OCI-LY7 (cell line): ENCODE measurements at regions not wholly inside any gene's neighbourhood (a gene's known extent, or its start where the extent isn't known, plus 50 kb on each side); places are given as distances from the start of the nearest gene placed in this dataset.

Experiments
- BruUV-seq: library from RNA; stranded (reverse); fragments of 400-500 nt; replicated peaks from 2 replicates; lab custom pipeline; 2021; lab: Mats Ljungman, UMichigan
- CTCF ChIA-PET: fragments of 300-600 bp; sonication (Branson Sonifier 250); formaldehyde crosslinking; loops from one replicate; lab custom pipeline; 2022; ENCODE audit warnings: antibody characterized with exemption; ENCODE audit not compliant: unreplicated experiment; lab: Charles Lee
- POLR2A ChIA-PET: fragments of 300-600 bp; sonication (Branson Sonifier 250); formaldehyde crosslinking; loops from one replicate; lab custom pipeline; 2022; ENCODE audit warnings: antibody characterized with exemption; lab: Charles Lee
- DNase-seq: peaks from one replicate; pipeline ENCODE4 v3.0.0-alpha.2; 2015; ENCODE audit warnings: low spot score
- H2AFZ ChIP-seq: fragments of 200-600 bp; sonication (generic), shearing (Covaris generic); 2 replicates; pipeline ENCODE4 v1.6.1; 2014; ENCODE audit warnings: mild to moderate bottlenecking, antibody characterized with exemption, low read length, moderate library complexity
- H3K27ac ChIP-seq: fragments of 200-600 bp; sonication (generic); 2 replicates; pipeline ENCODE4 v1.5.1; 2014; ENCODE audit warnings: mixed run types, low read depth, mild to moderate bottlenecking, moderate library complexity, low read length, inconsistent platforms; ENCODE audit not compliant: poor library complexity, severe bottlenecking
- H3K36me3 ChIP-seq: fragments of 200-600 bp; sonication (generic); 2 replicates; pipeline ENCODE4 v1.6.1; 2014; ENCODE audit warnings: mild to moderate bottlenecking, antibody characterized with exemption, low read length, moderate library complexity, mixed read lengths; ENCODE audit not compliant: insufficient read depth
- H3K4me1 ChIP-seq: fragments of 200-600 bp; sonication (generic); 2 replicates; pipeline ENCODE4 v1.5.1; 2014; ENCODE audit warnings: mild to moderate bottlenecking, low read length; ENCODE audit not compliant: insufficient read depth, poor library complexity, severe bottlenecking
- H3K4me2 ChIP-seq: fragments of 200-600 bp; sonication (generic); 2 replicates; pipeline ENCODE4 v1.6.1; 2014; ENCODE audit warnings: mild to moderate bottlenecking, low read length
- H3K4me3 ChIP-seq: fragments of 200-600 bp; sonication (generic); 2 replicates; pipeline ENCODE4 v1.5.1; 2014; ENCODE audit warnings: mild to moderate bottlenecking, low read depth, low read length; ENCODE audit not compliant: poor library complexity, severe bottlenecking
- H3K79me2 ChIP-seq: fragments of 200-600 bp; sonication (generic); 2 replicates; pipeline ENCODE4 v1.6.1; 2016; ENCODE audit warnings: low read depth, mild to moderate bottlenecking, low read length, moderate library complexity, mixed read lengths; ENCODE audit not compliant: insufficient read depth
- H3K9me2 ChIP-seq: fragments of 200-600 bp; sonication (generic); 2 replicates; pipeline ENCODE4 v1.6.1; 2016; ENCODE audit warnings: mild to moderate bottlenecking, low read length, mixed read lengths; ENCODE audit not compliant: insufficient read depth
- H3K9me3 ChIP-seq: fragments of 200-600 bp; sonication (generic); 2 replicates; pipeline ENCODE4 v1.6.1; 2014; ENCODE audit warnings: mild to moderate bottlenecking, mixed run types, low read length, mixed read lengths
- H4K20me1 ChIP-seq: fragments of 200-600 bp; sonication (generic); 2 replicates; pipeline ENCODE4 v1.6.1; 2014; ENCODE audit warnings: mild to moderate bottlenecking, antibody characterized with exemption, low read length, moderate library complexity, mixed read lengths; ENCODE audit not compliant: insufficient read depth
- EZH2phosphoT487 ChIP-seq: fragments of 200-600 bp; sonication (generic); IDR thresholded peaks from 2 replicates; pipeline ENCODE4 v1.6.1; 2018; ENCODE audit warnings: low read depth, borderline replicate concordance, mild to moderate bottlenecking, mixed run types, antibody characterized with exemption, low read length, moderate library complexity, mixed read lengths
- intact Hi-C: fragments of 100-400 bp; cut with micrococcal nuclease; formaldehyde crosslinking; loops from one replicate; pipeline ENCODE4 v1.10.0; 2022; ENCODE audit not compliant: unreplicated experiment
- TF ChIP-seq, protein P1 (sequence below): fragments of 200-600 bp; sonication (generic); conservative IDR thresholded peaks from 2 replicates; pipeline ENCODE4 v1.5.1; 2014; ENCODE audit warnings: mild to moderate bottlenecking, antibody characterized with exemption, low read length, moderate library complexity, mixed read lengths

DNA sequence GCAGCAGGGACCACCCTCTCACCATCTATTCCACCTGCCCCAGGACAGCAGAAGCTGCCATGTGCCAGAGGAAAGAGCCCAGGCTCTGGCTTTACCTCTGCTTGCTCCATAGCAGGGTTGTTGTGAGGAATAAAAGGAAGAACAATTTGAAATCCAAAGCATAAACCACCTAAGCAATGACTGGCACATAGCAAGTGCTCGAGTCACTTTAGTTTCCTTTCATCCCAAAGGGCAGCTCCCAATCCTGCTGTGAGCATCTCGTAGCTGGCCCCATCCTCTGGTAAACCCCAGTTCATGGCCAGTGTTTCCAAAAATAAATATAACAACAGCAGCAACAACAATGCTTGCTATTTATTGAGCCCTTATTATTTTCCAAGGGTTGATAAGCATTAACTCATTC lies 923.5 kb downstream of the EPHA4 start:
- no TSS peak for BruUV-seq
- H3K79me2 ChIP-seq = no peaks in the 10 kb centered on the region
- ChIA-PET POLR2A (no interaction called here), CTCF (no interaction called here)
- no peak overlapping the region for H3K27ac ChIP-seq
- no peak overlapping the region for H3K4me2 ChIP-seq
- H2AFZ ChIP-seq = no peak overlapping the region
- H3K9me2 ChIP-seq = no peaks in the 10 kb centered on the region
- DNase-seq = no peak
- no peaks in the 10 kb centered on the region for H3K4me1 ChIP-seq
- H3K9me3 ChIP-seq = no peaks in the 10 kb centered on the region
- no peak for TF ChIP-seq EZH2phosphoT487
- TF ChIP-seq, protein P1, sequence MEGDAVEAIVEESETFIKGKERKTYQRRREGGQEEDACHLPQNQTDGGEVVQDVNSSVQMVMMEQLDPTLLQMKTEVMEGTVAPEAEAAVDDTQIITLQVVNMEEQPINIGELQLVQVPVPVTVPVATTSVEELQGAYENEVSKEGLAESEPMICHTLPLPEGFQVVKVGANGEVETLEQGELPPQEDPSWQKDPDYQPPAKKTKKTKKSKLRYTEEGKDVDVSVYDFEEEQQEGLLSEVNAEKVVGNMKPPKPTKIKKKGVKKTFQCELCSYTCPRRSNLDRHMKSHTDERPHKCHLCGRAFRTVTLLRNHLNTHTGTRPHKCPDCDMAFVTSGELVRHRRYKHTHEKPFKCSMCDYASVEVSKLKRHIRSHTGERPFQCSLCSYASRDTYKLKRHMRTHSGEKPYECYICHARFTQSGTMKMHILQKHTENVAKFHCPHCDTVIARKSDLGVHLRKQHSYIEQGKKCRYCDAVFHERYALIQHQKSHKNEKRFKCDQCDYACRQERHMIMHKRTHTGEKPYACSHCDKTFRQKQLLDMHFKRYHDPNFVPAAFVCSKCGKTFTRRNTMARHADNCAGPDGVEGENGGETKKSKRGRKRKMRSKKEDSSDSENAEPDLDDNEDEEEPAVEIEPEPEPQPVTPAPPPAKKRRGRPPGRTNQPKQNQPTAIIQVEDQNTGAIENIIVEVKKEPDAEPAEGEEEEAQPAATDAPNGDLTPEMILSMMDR = no peak
- H4K20me1 ChIP-seq = no peaks in the 10 kb centered on the region
- H3K4me3 ChIP-seq = no peak overlapping the region
- intact Hi-C loops = no loop called here
- no peaks in the 10 kb centered on the region for H3K36me3 ChIP-seq

DNA sequence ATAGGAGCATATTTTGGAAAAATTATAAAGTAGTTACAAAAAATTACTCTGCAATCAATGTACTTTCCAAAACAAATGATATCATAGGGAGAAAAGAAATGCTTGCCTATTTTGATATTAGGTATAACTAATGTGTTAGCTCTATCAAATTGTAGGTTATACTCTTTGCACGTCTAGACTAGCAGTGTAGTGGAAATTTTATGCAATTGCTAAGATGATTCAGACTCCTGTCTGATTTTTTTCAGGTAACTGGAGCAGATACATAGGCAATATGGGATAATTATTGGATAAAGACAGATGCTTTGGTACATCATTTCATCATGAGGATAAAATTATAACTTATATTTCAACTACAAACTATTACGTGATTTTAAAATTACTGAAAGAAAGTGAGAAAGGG lies 918.3 kb downstream of the EPHA4 start:
- Histone ChIP-seq H3K4me3 (no peak overlapping the region), H3K4me2 (no peak overlapping the region), H3K27ac (no peak overlapping the region), H3K36me3 (no peaks in the 10 kb centered on the region), H3K9me2 (no peaks in the 10 kb centered on the region), H4K20me1 (no peaks in the 10 kb centered on the region), H3K4me1 (no peaks in the 10 kb centered on the region), H3K79me2 (no peaks in the 10 kb centered on the region), H3K9me3 (no peaks in the 10 kb centered on the region), H2AFZ (no peak overlapping the region)
- intact Hi-C loops = no loop called here
- ChIA-PET CTCF (no interaction called here), POLR2A (no interaction called here)
- DNase-seq = no peak
- no TSS peak for BruUV-seq
- no peak for TF ChIP-seq EZH2phosphoT487
- TF ChIP-seq, protein P1 = no peak

DNA sequence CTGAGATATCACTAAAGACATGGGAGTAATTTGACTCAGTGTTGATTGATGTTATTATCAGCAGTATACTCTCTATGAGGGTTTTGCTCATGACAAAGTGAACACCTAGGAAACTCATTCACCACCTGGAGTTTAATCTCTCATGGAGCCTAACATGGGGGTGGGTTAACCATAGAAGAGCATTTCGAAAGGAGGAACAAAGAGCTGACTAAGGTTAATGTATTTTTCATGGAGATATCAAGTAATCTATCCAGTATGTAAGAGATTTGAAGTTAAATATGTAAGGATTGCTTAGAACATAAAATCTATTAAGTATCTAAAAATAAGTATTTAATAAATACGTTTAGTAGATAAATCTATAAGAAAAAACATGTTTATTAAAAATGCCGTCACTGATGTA lies 917.8 kb downstream of the EPHA4 start:
- TF ChIP-seq, protein P1 = no peak
- no peak overlapping the region for H3K4me2 ChIP-seq
- H3K9me2 ChIP-seq = no peaks in the 10 kb centered on the region
- intact Hi-C loops = no loop called here
- no peak overlapping the region for H2AFZ ChIP-seq
- H3K9me3 ChIP-seq = no peaks in the 10 kb centered on the region
- no peak for DNase-seq
- no peaks in the 10 kb centered on the region for H4K20me1 ChIP-seq
- CTCF ChIA-PET = no interaction called here
- POLR2A ChIA-PET = no interaction called here
- BruUV-seq = no TSS peak
- H3K27ac ChIP-seq = no peak overlapping the region
- H3K79me2 ChIP-seq = no peaks in the 10 kb centered on the region
- no peak overlapping the region for H3K4me3 ChIP-seq
- no peaks in the 10 kb centered on the region for H3K4me1 ChIP-seq
- no peaks in the 10 kb centered on the region for H3K36me3 ChIP-seq
